Activated T-cell treated with anti-CD3 and anti-CD28 coated beads, Interleukin-2, amount 50 U/mL, for 4 hours (primary cell): ENCODE measurements at regions not wholly inside any gene's neighbourhood (a gene's known extent, or its start where the extent isn't known, plus 50 kb on each side); places are given as distances from the start of the nearest gene placed in this dataset.

ENCODE experiments used
- ATAC-seq, 2 donors: fragments of 200-7000 bp; cut with Tn5 transposase; one replicate each; pipeline ENCODE4 v1.10.0; 2021
- DNase-seq: peaks from one replicate; pipeline ENCODE4 v3.0.0-alpha.2; 2020
- H3K27me3 Mint-ChIP-seq: one replicate; pipeline ENCODE4 v1.8.0; 2021; ENCODE audit warnings: low read depth, mixed read lengths
- H3K36me3 Mint-ChIP-seq: one replicate; pipeline ENCODE4 v1.8.0; 2022; ENCODE audit warnings: mixed read lengths; ENCODE audit not compliant: insufficient read depth
- H3K4me1 Mint-ChIP-seq: one replicate; pipeline ENCODE4 v1.8.0; 2021; ENCODE audit warnings: low read depth, mixed read lengths
- H3K4me3 Mint-ChIP-seq: one replicate; pipeline ENCODE4 v1.8.0; 2021; ENCODE audit warnings: mild to moderate bottlenecking, moderate library complexity, mixed read lengths
- H3K9me3 Mint-ChIP-seq: one replicate; pipeline ENCODE4 v1.8.0; 2021; ENCODE audit warnings: mixed read lengths

GRCh38 chr2:121925466-121925865 lies 170.0 kb downstream of the TSN start:
- DNase-seq, result no peak
- Mint-ChIP-seq H3K36me3 (no peaks in the 10 kb centered on the region), H3K27me3 (no peaks in the 10 kb centered on the region), H3K4me3 (no peak overlapping the region), H3K9me3 (no peaks in the 10 kb centered on the region), H3K4me1 (no peaks in the 10 kb centered on the region)
- ATAC-seq, result no peak

- Mint-ChIP-seq H3K36me3 (no peaks in the 10 kb centered on the region), H3K9me3 (no peaks in the 10 kb centered on the region), H3K4me3 (no peak overlapping the region), H3K4me1 (no peaks in the 10 kb centered on the region), H3K27me3 (peaks cover 8% of the 10 kb centered on the region)
- ATAC-seq (no peak), DNase-seq (no peak)
These were observed 187.8 kb downstream of the TSN start for GRCh38 chr2:121943285-121943684.

- DNase-seq (no peak), ATAC-seq (no peak)
- H3K36me3 Mint-ChIP-seq, result no peaks in the 10 kb centered on the region
- peaks cover 9% of the 10 kb centered on the region for H3K27me3 Mint-ChIP-seq
- H3K4me3 Mint-ChIP-seq, result no peak overlapping the region
- H3K4me1 Mint-ChIP-seq, result no peaks in the 10 kb centered on the region
- no peaks in the 10 kb centered on the region for H3K9me3 Mint-ChIP-seq
These were observed 188.8 kb downstream of the TSN start for GRCh38 chr2:121944072-121944831.

- Mint-ChIP-seq H3K9me3 (no peaks in the 10 kb centered on the region), H3K4me1 (no peaks in the 10 kb centered on the region), H3K36me3 (no peaks in the 10 kb centered on the region), H3K4me3 (no peak overlapping the region), H3K27me3 (peaks cover 2% of the 10 kb centered on the region)
- DNase-seq (no peak), ATAC-seq (no peak)
These were observed 192.2 kb downstream of the TSN start for GRCh38 chr2:121947674-121948073.

- ATAC-seq (no peak), DNase-seq (no peak)
- Mint-ChIP-seq H3K27me3 (peaks cover 2% of the 10 kb centered on the region), H3K4me1 (no peaks in the 10 kb centered on the region), H3K4me3 (no peak overlapping the region), H3K36me3 (no peaks in the 10 kb centered on the region), H3K9me3 (no peaks in the 10 kb centered on the region)
These were observed 193.8 kb downstream of the TSN start for GRCh38 chr2:121949271-121949670.

- no peaks in the 10 kb centered on the region for H3K4me1 Mint-ChIP-seq
- H3K9me3 Mint-ChIP-seq, result no peaks in the 10 kb centered on the region
- H3K4me3 Mint-ChIP-seq, result no peak overlapping the region
- DNase-seq (no peak), ATAC-seq (no peak)
- H3K27me3 Mint-ChIP-seq, result no peaks in the 10 kb centered on the region
- no peaks in the 10 kb centered on the region for H3K36me3 Mint-ChIP-seq
These were observed 200.0 kb downstream of the TSN start for GRCh38 chr2:121955426-121955825.

- Mint-ChIP-seq H3K4me3 (no peak overlapping the region), H3K27me3 (no peaks in the 10 kb centered on the region), H3K9me3 (no peaks in the 10 kb centered on the region), H3K4me1 (no peaks in the 10 kb centered on the region), H3K36me3 (no peaks in the 10 kb centered on the region)
- no peak for DNase-seq
- ATAC-seq, result no peak
These were observed 200.4 kb downstream of the TSN start for GRCh38 chr2:121955872-121956271.

GRCh38 chr2:121960251-121960650 lies 204.8 kb downstream of the TSN start:
- ATAC-seq (no peak), DNase-seq (no peak)
- Mint-ChIP-seq H3K9me3 (no peaks in the 10 kb centered on the region), H3K36me3 (no peaks in the 10 kb centered on the region), H3K4me3 (no peak overlapping the region), H3K4me1 (no peaks in the 10 kb centered on the region), H3K27me3 (peaks cover 2% of the 10 kb centered on the region)

- Mint-ChIP-seq H3K4me1 (no peaks in the 10 kb centered on the region), H3K27me3 (peaks cover 2% of the 10 kb centered on the region), H3K36me3 (no peaks in the 10 kb centered on the region), H3K4me3 (no peak overlapping the region), H3K9me3 (no peaks in the 10 kb centered on the region)
- ATAC-seq (no peak), DNase-seq (no peak)
These were observed 206.3 kb downstream of the TSN start for GRCh38 chr2:121961761-121962160.

GRCh38 chr2:121965661-121966060 lies 210.2 kb downstream of the TSN start:
- ATAC-seq, result no peak
- H3K36me3 Mint-ChIP-seq, result no peaks in the 10 kb centered on the region
- H3K27me3 Mint-ChIP-seq, result peaks cover 5% of the 10 kb centered on the region
- no peaks in the 10 kb centered on the region for H3K9me3 Mint-ChIP-seq
- H3K4me3 Mint-ChIP-seq, result no peak overlapping the region
- no peak for DNase-seq
- H3K4me1 Mint-ChIP-seq, result no peaks in the 10 kb centered on the region

- H3K27me3 Mint-ChIP-seq, result peaks cover 11% of the 10 kb centered on the region
- H3K4me3 Mint-ChIP-seq, result no peak overlapping the region
- ATAC-seq (no peak), DNase-seq (no peak)
- H3K4me1 Mint-ChIP-seq, result no peaks in the 10 kb centered on the region
- H3K9me3 Mint-ChIP-seq, result no peaks in the 10 kb centered on the region
- H3K36me3 Mint-ChIP-seq, result no peaks in the 10 kb centered on the region
These were observed 211.2 kb downstream of the TSN start for GRCh38 chr2:121966663-121967062.

- Mint-ChIP-seq H3K27me3 (peaks cover 9% of the 10 kb centered on the region), H3K4me1 (no peaks in the 10 kb centered on the region), H3K4me3 (no peak overlapping the region), H3K9me3 (no peaks in the 10 kb centered on the region), H3K36me3 (no peaks in the 10 kb centered on the region)
- no peak for ATAC-seq
- DNase-seq, result no peak
These were observed 213.7 kb downstream of the TSN start for GRCh38 chr2:121969166-121969565.

- no peak for ATAC-seq
- no peaks in the 10 kb centered on the region for H3K36me3 Mint-ChIP-seq
- no peak overlapping the region for H3K4me3 Mint-ChIP-seq
- no peaks in the 10 kb centered on the region for H3K9me3 Mint-ChIP-seq
- peaks cover 9% of the 10 kb centered on the region for H3K27me3 Mint-ChIP-seq
- no peak for DNase-seq
- H3K4me1 Mint-ChIP-seq, result peaks cover 3% of the 10 kb centered on the region
These were observed 214.6 kb downstream of the TSN start for GRCh38 chr2:121969766-121970639.

- peaks cover 10% of the 10 kb centered on the region for H3K4me1 Mint-ChIP-seq
These were observed 216.8 kb downstream of the TSN start for GRCh38 chr2:121972203-121972602.

More at GRCh38 chr2:121972203-121972602, 216.8 kb downstream of the TSN start:
- Mint-ChIP-seq H3K9me3 (no peaks in the 10 kb centered on the region), H3K36me3 (no peaks in the 10 kb centered on the region), H3K27me3 (peaks cover 9% of the 10 kb centered on the region), H3K4me3 (no peak overlapping the region)
- DNase-seq, result no peak
- ATAC-seq, result no peak
